HepG2 (cell line): ENCODE measurements at regions not wholly inside any gene's neighbourhood (a gene's known extent, or its start where the extent isn't known, plus 50 kb on each side); places are given as distances from the start of the nearest gene placed in this dataset.

Source experiments
- ATAC-seq: fragments of 200-7000 bp; cut with Tn5 transposase; 3 replicates; pipeline ENCODE4 v1.9.1; 2020; ENCODE audit warnings: mild to moderate bottlenecking, moderate library complexity
- BruUV-seq: library from RNA; stranded (reverse); fragments of 400-500 nt; replicated peaks from 2 replicates; lab custom pipeline; 2021; lab: Mats Ljungman, UMichigan
- CTCF ChIA-PET: fragments of 300-600 bp; formaldehyde crosslinking; extraction: SDS; loops from one replicate; lab custom pipeline; 2021; ENCODE audit warnings: low total read pairs, inconsistent platforms, low intra/inter-chr PET ratio; lab: Yijun Ruan, JAX
- POLR2A ChIA-PET: fragments of 350-600 bp; sonication (Branson Sonifier 250); formaldehyde crosslinking; loops from one replicate; lab custom pipeline; 2020; ENCODE audit warnings: antibody characterized with exemption, inconsistent platforms; lab: Yijun Ruan, JAX
- DNase-seq: peaks from one replicate; pipeline ENCODE4 v3.0.0-alpha.2; 2015; ENCODE audit warnings: low spot score
- FAIRE-seq: peaks from 3 replicates; lab custom pipeline; 2011; peaks lifted over from hg19 to GRCh38; lab: Jason Lieb, UNC
- H2AFZ ChIP-seq: one replicate; pipeline ENCODE4 v1.6.1; 2011; ENCODE audit warnings: low read length, inconsistent platforms
- H3K27ac ChIP-seq: fragments of 300-600 bp; 3 replicates; pipeline ENCODE4 v1.8.0; 2011; ENCODE audit warnings: mixed run types, mild to moderate bottlenecking, mixed read lengths, low read length, inconsistent platforms; ENCODE audit not compliant: insufficient read depth; ENCODE audit errors: extremely low read length
- H3K27me3 ChIP-seq, 2 experiments: fragments of 200-600 bp in 1 of 2; 2 replicates in 1 of 2; 3 replicates in 1 of 2; pipeline versions ENCODE4 v1.6.0 to v1.8.0; 2011; ENCODE audit warnings: low read length in 2 of 2, mild to moderate bottlenecking in 2 of 2, moderate library complexity in 2 of 2, inconsistent platforms in 1 of 2; ENCODE audit not compliant: insufficient read depth in 2 of 2, control insufficient read depth in 1 of 2
- H3K36me3 ChIP-seq, 2 experiments: fragments of 200-600 bp in 1 of 2; replicated peaks in 1 of 2; 2 replicates in 1 of 2; 3 replicates in 1 of 2; pipeline versions ENCODE4 v1.5.1 to v1.8.0; 2011; ENCODE audit warnings: low read length in 2 of 2, inconsistent platforms in 1 of 2; ENCODE audit not compliant: insufficient read depth in 2 of 2, control insufficient read depth in 1 of 2
- H3K4me1 ChIP-seq: 2 replicates; pipeline ENCODE4 v1.5.1; 2012; ENCODE audit warnings: low read length, inconsistent platforms; ENCODE audit not compliant: insufficient read depth
- H3K4me2 ChIP-seq: 2 replicates; pipeline ENCODE4 v1.6.0; 2011; ENCODE audit warnings: low read depth, low read length, inconsistent platforms
- H3K4me3 ChIP-seq, 3 experiments: fragments of 200-600 bp in 1 of 3; sonication (generic), shearing (Covaris generic) in 1 of 3; replicated peaks in 1 of 3; 2 replicates each; pipeline ENCODE4 v1.5.1; 2011 to 2016; ENCODE audit warnings: low read length in 3 of 3, inconsistent platforms in 2 of 3, low read depth in 2 of 3, mild to moderate bottlenecking in 2 of 3, control low read depth in 1 of 3, mixed read lengths in 1 of 3; ENCODE audit not compliant: insufficient read depth in 1 of 3
- H3K79me2 ChIP-seq: one replicate; pipeline ENCODE4 v1.6.1; 2011; ENCODE audit warnings: low read length, inconsistent platforms; ENCODE audit not compliant: insufficient read depth
- H3K9ac ChIP-seq: 2 replicates; pipeline ENCODE4 v1.6.0; 2011; ENCODE audit warnings: mild to moderate bottlenecking, low read depth, low read length, inconsistent platforms; ENCODE audit not compliant: insufficient read depth
- H3K9me3 ChIP-seq: 2 replicates; pipeline ENCODE4 v1.5.1; 2012; ENCODE audit warnings: mild to moderate bottlenecking, low read length
- H4K20me1 ChIP-seq: 2 replicates; pipeline ENCODE4 v1.6.0; 2011; ENCODE audit warnings: inconsistent platforms, mild to moderate bottlenecking, low read length, moderate library complexity; ENCODE audit not compliant: insufficient read depth
- MAZ ChIP-seq, 2 experiments: sonication (generic) in 1 of 2; formaldehyde crosslinking in 1 of 2; IDR thresholded peaks; 2 replicates each; pipeline versions ENCODE4 v1.5.0 to v1.6.1; 2012 to 2020; ENCODE audit warnings: low read depth in 2 of 2, mild to moderate bottlenecking in 2 of 2, borderline replicate concordance in 1 of 2, improper control_type of control experiment in 1 of 2, low read length in 1 of 2, missing genetic modification reagents in 1 of 2, moderate library complexity in 1 of 2
- MXD4 ChIP-seq: IDR thresholded peaks from 2 replicates; pipeline ENCODE4 v1.6.1; 2016; ENCODE audit warnings: mild to moderate bottlenecking, missing biosample characterization, missing genetic modification reagents
- NCOA2 ChIP-seq: sonication (generic); formaldehyde crosslinking; IDR thresholded peaks from 2 replicates; pipeline ENCODE4 v1.8.0; 2022; ENCODE audit warnings: inconsistent platforms
- NFIB ChIP-seq: sonication (generic); formaldehyde crosslinking; IDR thresholded peaks from 2 replicates; pipeline ENCODE4 v1.9.0; 2021; ENCODE audit warnings: missing genetic modification reagents, mild to moderate bottlenecking, borderline replicate concordance
- NFYB ChIP-seq: sonication (generic); formaldehyde crosslinking; IDR thresholded peaks from 2 replicates; pipeline ENCODE4 v1.4.0; 2020; ENCODE audit warnings: missing genetic modification reagents
- POLR2AphosphoS5 ChIP-seq: IDR thresholded peaks from 2 replicates; pipeline ENCODE4 v1.6.1; 2012; ENCODE audit warnings: low read depth, low read length
- TCF12 ChIP-seq, 2 experiments: fragments of 450-650 bp in 1 of 2; sonication (generic) in 1 of 2; formaldehyde crosslinking in 1 of 2; IDR thresholded peaks; 2 replicates each; pipeline versions ENCODE4 v1.6.1 to v1.8.0; 2017 to 2022; ENCODE audit warnings: antibody characterized with exemption in 1 of 2, mild to moderate bottlenecking in 1 of 2, missing genetic modification reagents in 1 of 2, moderate library complexity in 1 of 2
- ZBTB7B ChIP-seq: sonication (generic); formaldehyde crosslinking; IDR thresholded peaks from 2 replicates; pipeline ENCODE4 v1.4.0; 2020; ENCODE audit warnings: missing genetic modification reagents
- ZNF337 ChIP-seq: sonication (generic); formaldehyde crosslinking; IDR thresholded peaks from 2 replicates; pipeline ENCODE4 v1.5.1; 2020; ENCODE audit warnings: missing genetic modification reagents, low read depth, mild to moderate bottlenecking, borderline replicate concordance
- WGBS: methylation state at CpG from one replicate; pipeline ENCODE4 v1.1.6; 2017; ENCODE audit warnings: low lambda C conversion rate; 5-methylcytosine and 5-hydroxymethylcytosine counted together
- in situ Hi-C: cut with HindIII; loops from 2 replicates; pipeline ENCODE4 v1.10.0; 2017; ENCODE audit warnings: low pct_unique_long_range_greater_than_20kb; ENCODE audit not compliant: extremely low pct_ligation_motif_present
- intact Hi-C: fragments of 100-400 bp; cut with micrococcal nuclease; formaldehyde crosslinking; loops from one replicate; pipeline ENCODE4 v1.10.0; 2022; ENCODE audit not compliant: unreplicated experiment
- TF ChIP-seq, protein P1 (sequence below): sonication (generic); formaldehyde crosslinking; IDR thresholded peaks from 2 replicates; pipeline ENCODE4 v1.4.0; 2020; ENCODE audit warnings: missing genetic modification reagents, mild to moderate bottlenecking, borderline replicate concordance
- TF ChIP-seq, protein P2 (sequence below): sonication (generic); formaldehyde crosslinking; IDR thresholded peaks from 2 replicates; pipeline ENCODE4 v1.5.0; 2020; ENCODE audit warnings: mild to moderate bottlenecking, missing genetic modification reagents, borderline replicate concordance

DNA sequence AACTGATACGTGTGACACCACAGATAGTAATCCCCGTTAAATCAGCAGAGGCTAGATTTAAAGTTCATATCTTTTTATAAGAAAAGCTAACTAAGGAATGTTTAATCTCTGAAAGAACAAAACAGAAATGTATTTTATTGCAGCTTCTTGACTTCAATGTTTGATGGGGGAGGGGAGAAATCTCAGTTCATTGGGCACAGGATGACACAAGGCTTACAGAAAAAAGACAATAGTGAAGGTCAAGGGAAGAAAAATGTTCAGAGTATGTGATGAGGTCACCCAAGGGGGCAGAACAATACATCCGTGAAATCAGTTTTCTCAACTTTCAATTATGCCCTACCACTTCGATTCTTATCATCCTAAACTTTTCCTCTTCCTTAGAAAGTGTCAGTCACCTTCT lies 102.9 kb downstream of the ELAPOR2 start:
- ChIA-PET CTCF (no interaction called here), POLR2A (no interaction called here)
- WGBS = 51% methylated on average over 4 of the region's 4 CpGs
- no peak for ATAC-seq
- Histone ChIP-seq H3K9me3 (peaks cover 11% of the 10 kb centered on the region), H3K9ac (no peak overlapping the region), H3K27ac (no peak overlapping the region), H3K4me3 (no peak overlapping the region)
- no peak for FAIRE-seq
- TF ChIP-seq NFYB (CRISPR knock-in tag) = no peak
- TF ChIP-seq, protein P1, sequence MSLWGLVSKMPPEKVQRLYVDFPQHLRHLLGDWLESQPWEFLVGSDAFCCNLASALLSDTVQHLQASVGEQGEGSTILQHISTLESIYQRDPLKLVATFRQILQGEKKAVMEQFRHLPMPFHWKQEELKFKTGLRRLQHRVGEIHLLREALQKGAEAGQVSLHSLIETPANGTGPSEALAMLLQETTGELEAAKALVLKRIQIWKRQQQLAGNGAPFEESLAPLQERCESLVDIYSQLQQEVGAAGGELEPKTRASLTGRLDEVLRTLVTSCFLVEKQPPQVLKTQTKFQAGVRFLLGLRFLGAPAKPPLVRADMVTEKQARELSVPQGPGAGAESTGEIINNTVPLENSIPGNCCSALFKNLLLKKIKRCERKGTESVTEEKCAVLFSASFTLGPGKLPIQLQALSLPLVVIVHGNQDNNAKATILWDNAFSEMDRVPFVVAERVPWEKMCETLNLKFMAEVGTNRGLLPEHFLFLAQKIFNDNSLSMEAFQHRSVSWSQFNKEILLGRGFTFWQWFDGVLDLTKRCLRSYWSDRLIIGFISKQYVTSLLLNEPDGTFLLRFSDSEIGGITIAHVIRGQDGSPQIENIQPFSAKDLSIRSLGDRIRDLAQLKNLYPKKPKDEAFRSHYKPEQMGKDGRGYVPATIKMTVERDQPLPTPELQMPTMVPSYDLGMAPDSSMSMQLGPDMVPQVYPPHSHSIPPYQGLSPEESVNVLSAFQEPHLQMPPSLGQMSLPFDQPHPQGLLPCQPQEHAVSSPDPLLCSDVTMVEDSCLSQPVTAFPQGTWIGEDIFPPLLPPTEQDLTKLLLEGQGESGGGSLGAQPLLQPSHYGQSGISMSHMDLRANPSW (CRISPR knock-in tag) = no peak
- TF ChIP-seq, all 625 proteins: peak for 0
- no peaks in the 10 kb centered on the region for H3K27me3 ChIP-seq
- no peak overlapping the region for H3K4me2 ChIP-seq
- no peaks in the 10 kb centered on the region for H4K20me1 ChIP-seq
- in situ Hi-C loops (no loop called here), intact Hi-C loops (no loop called here)
- H3K4me1 ChIP-seq = peaks cover 12% of the 10 kb centered on the region
- no peak overlapping the region for H2AFZ ChIP-seq
- no peaks in the 10 kb centered on the region for H3K79me2 ChIP-seq
- no peak for DNase-seq
- BruUV-seq = no TSS peak
- no peaks in the 10 kb centered on the region for H3K36me3 ChIP-seq

DNA sequence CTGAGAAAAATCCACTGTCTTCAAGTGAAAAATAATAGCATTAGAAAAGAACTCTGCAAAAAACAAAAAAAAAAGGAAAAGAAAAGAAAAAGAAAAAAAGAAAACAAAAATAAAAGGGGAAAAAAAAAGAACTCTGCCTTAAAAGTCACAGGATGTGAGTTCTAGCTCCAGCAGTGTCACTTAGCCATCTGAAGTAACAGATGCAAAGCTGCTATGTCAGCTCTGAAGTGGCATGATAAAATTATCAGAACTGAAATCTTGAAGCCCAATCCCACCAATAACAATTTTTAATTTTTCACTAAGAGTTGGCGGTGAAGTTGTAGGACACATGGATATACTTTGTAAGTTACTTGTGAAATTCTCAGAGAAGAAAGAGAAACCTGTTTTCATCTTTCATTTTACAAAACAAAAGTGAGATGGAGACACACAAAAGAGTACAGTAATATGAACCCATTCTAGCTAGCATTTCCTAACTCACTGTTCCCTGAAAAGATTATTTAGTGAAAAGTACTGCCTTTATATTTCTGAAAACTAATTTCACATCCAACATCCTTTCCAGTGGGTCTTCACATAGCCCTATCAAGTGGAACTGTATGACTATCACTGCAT lies 103.5 kb downstream of the ELAPOR2 start:
- intact Hi-C loops (no loop called here), in situ Hi-C loops (no loop called here)
- ChIA-PET POLR2A (no interaction called here), CTCF (no interaction called here)
- ATAC-seq = no peak
- no peak for DNase-seq
- Histone ChIP-seq H4K20me1 (no peaks in the 10 kb centered on the region), H3K4me1 (peaks cover 12% of the 10 kb centered on the region), H3K9ac (no peak overlapping the region), H3K36me3 (no peaks in the 10 kb centered on the region), H3K9me3 (peaks cover 11% of the 10 kb centered on the region), H3K27ac (no peak overlapping the region), H3K27me3 (no peaks in the 10 kb centered on the region), H3K79me2 (no peaks in the 10 kb centered on the region), H2AFZ (no peak overlapping the region), H3K4me2 (no peak overlapping the region), H3K4me3 (no peak overlapping the region)
- WGBS = 42% methylated on average over 1 of the region's 1 CpG
- BruUV-seq = no TSS peak
- no peak for FAIRE-seq
- TF ChIP-seq, protein P2, sequence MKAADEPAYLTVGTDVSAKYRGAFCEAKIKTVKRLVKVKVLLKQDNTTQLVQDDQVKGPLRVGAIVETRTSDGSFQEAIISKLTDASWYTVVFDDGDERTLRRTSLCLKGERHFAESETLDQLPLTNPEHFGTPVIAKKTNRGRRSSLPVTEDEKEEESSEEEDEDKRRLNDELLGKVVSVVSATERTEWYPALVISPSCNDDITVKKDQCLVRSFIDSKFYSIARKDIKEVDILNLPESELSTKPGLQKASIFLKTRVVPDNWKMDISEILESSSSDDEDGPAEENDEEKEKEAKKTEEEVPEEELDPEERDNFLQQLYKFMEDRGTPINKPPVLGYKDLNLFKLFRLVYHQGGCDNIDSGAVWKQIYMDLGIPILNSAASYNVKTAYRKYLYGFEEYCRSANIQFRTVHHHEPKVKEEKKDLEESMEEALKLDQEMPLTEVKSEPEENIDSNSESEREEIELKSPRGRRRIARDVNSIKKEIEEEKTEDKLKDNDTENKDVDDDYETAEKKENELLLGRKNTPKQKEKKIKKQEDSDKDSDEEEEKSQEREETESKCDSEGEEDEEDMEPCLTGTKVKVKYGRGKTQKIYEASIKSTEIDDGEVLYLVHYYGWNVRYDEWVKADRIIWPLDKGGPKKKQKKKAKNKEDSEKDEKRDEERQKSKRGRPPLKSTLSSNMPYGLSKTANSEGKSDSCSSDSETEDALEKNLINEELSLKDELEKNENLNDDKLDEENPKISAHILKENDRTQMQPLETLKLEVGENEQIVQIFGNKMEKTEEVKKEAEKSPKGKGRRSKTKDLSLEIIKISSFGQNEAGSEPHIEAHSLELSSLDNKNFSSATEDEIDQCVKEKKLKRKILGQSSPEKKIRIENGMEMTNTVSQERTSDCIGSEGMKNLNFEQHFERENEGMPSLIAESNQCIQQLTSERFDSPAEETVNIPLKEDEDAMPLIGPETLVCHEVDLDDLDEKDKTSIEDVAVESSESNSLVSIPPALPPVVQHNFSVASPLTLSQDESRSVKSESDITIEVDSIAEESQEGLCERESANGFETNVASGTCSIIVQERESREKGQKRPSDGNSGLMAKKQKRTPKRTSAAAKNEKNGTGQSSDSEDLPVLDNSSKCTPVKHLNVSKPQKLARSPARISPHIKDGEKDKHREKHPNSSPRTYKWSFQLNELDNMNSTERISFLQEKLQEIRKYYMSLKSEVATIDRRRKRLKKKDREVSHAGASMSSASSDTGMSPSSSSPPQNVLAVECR (CRISPR knock-in tag) = no peak
- TF ChIP-seq ZNF337 (CRISPR knock-in tag) (no peak), MXD4 (no peak), MAZ (IDR thresholded peaks at IDR 0.05; ENCODE audit: borderline replicate concordance, low read depth, low read length) (no peak), MAZ (CRISPR knock-in tag; IDR thresholded peaks at IDR 0.05; ENCODE audit: low read depth) (no peak), ZBTB7B (CRISPR knock-in tag) (no peak), POLR2AphosphoS5 (no peak), NCOA2 (CRISPR knock-in tag) (no peak), NFIB (no peak), TCF12 (IDR thresholded peaks at IDR 0.05) (no peak), TCF12 (CRISPR knock-in tag; IDR thresholded peaks at IDR 0.05) (no peak)
